AG04450 (cell line): ENCODE measurements at regions not wholly inside any gene's neighbourhood (a gene's known extent, or its start where the extent isn't known, plus 50 kb on each side); places are given as distances from the start of the nearest gene placed in this dataset.

Experiments
- CTCF ChIA-PET: fragments of 300-600, 350-600 bp; formaldehyde crosslinking; extraction: SDS; loops from one replicate; lab custom pipeline; 2022; ENCODE audit warnings: antibody characterized with exemption, inconsistent platforms; lab: Charles Lee
- POLR2A ChIA-PET: fragments of 350-600 bp; formaldehyde crosslinking; extraction: SDS; loops from one replicate; lab custom pipeline; 2021; ENCODE audit warnings: antibody characterized with exemption, inconsistent platforms; lab: Yijun Ruan, JAX
- DNase-seq: peaks from one replicate; pipeline ENCODE4 v3.0.0-alpha.2; 2011; ENCODE audit warnings: low read depth, low spot score
- H3K27ac ChIP-seq: one replicate; pipeline ENCODE4 v1.5.1; 2012; ENCODE audit warnings: low read depth, low read length, control low read depth
- H3K27me3 ChIP-seq: one replicate; pipeline ENCODE4 v1.6.0; 2012; ENCODE audit warnings: low read length; ENCODE audit not compliant: control insufficient read depth, insufficient read depth
- H3K4me3 ChIP-seq: 2 replicates; pipeline ENCODE4 v1.5.1; 2011; ENCODE audit warnings: mild to moderate bottlenecking, low read depth, low read length, control low read depth
- H3K9me3 ChIP-seq: 2 replicates; pipeline ENCODE4 v1.5.1; 2012; ENCODE audit warnings: low read length; ENCODE audit not compliant: control insufficient read depth, insufficient read depth
- TF ChIP-seq, protein P1 (sequence below): IDR thresholded peaks from 2 replicates; pipeline ENCODE4 v1.5.1; 2011; ENCODE audit warnings: low read depth, low read length, control low read depth, inconsistent platforms

DNA sequence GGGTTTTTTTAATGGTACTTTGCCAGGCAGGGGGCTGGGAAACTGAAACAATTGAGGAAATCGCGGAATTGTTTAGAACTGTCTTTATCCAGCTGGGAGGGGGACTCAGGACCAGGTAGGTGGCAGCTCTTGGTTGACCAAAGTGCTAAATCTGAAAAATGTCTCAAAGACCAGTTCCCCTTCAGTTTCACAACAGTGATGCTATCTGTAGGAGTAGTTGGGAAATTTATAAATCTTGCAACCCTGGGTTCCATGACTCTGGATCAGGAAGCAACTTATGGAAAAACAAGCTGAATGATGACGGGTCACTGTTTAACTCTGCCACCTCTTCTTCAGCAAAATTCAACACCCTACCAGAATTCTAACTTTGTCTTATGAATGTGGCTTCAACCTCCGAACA lies 99.7 kb downstream of the FAM50B start:
- Histone ChIP-seq H3K27ac (no peak overlapping the region), H3K9me3 (no peaks in the 10 kb centered on the region), H3K27me3 (no peaks in the 10 kb centered on the region), H3K4me3 (no peak overlapping the region)
- no peak for DNase-seq
- TF ChIP-seq, protein P1, sequence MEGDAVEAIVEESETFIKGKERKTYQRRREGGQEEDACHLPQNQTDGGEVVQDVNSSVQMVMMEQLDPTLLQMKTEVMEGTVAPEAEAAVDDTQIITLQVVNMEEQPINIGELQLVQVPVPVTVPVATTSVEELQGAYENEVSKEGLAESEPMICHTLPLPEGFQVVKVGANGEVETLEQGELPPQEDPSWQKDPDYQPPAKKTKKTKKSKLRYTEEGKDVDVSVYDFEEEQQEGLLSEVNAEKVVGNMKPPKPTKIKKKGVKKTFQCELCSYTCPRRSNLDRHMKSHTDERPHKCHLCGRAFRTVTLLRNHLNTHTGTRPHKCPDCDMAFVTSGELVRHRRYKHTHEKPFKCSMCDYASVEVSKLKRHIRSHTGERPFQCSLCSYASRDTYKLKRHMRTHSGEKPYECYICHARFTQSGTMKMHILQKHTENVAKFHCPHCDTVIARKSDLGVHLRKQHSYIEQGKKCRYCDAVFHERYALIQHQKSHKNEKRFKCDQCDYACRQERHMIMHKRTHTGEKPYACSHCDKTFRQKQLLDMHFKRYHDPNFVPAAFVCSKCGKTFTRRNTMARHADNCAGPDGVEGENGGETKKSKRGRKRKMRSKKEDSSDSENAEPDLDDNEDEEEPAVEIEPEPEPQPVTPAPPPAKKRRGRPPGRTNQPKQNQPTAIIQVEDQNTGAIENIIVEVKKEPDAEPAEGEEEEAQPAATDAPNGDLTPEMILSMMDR: no peak
- POLR2A ChIA-PET: no interaction called here
- CTCF ChIA-PET: interaction anchor here (1.2 to 2.4 kb wide), 4 partner anchors 10 to 100 kb away, joined by 3 to 17 read pairs (median 4); partner anchors contain the start of gene FAM50B

DNA sequence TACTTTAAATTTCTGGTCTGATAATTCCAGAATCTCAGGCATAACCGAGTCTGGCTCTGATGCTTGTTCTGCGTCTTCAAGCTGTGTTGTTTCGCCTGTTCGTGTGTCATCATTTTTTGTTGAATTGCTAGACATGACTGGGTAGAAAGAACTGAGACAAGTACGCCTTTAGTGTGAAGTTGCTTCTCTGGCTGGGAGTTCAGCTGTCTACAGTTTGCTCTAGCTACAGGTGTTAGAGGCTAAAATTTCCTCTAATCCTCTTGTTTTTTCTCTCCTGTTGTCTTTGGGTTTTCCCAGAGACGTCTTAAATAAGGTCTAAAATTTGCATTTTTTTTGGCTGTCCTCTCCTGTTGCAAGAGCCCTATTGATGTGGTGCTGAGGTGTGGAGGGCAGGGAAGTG lies 100.3 kb downstream of the FAM50B start:
- Histone ChIP-seq H3K4me3 (no peak overlapping the region), H3K27me3 (no peaks in the 10 kb centered on the region), H3K27ac (no peak overlapping the region), H3K9me3 (no peaks in the 10 kb centered on the region)
- CTCF ChIA-PET: interaction anchor here (1.2 to 2.4 kb wide), 4 partner anchors 9 to 100 kb away, joined by 3 to 17 read pairs (median 4); partner anchors contain the start of gene FAM50B
- POLR2A ChIA-PET: no interaction called here
- DNase-seq: no peak
- TF ChIP-seq, protein P1: no peak

DNA sequence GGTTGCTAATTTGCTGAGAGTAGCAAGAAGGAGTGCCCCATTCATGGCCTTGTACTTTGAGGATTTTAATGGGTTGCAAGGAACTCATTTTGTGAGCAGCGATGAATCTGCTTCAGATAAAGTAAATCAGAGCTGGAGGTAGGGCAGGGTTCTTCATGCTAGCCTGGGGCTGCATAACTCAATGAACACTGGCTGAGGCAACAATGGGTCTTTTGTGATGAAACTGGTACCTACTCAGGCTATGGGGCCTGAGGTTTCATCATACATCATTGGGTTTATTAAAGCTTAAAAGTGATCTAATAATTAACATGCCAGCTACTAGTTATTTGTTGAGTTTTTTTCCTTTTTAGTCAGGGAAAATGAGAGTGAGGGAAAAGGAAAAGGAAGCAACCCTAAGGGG lies 106.9 kb downstream of the FAM50B start:
- H3K27me3 ChIP-seq: no peaks in the 10 kb centered on the region
- H3K27ac ChIP-seq: no peak overlapping the region
- DNase-seq: no peak
- TF ChIP-seq, protein P1: no peak
- ChIA-PET CTCF (interaction anchor here (1.0 to 1.1 kb wide), 2 partner anchors 22 to 213 kb away, joined by 4 to 6 read pairs; no protein-coding TSS in a partner anchor), POLR2A (no interaction called here)
- H3K9me3 ChIP-seq: no peaks in the 10 kb centered on the region
- no peak overlapping the region for H3K4me3 ChIP-seq

DNA sequence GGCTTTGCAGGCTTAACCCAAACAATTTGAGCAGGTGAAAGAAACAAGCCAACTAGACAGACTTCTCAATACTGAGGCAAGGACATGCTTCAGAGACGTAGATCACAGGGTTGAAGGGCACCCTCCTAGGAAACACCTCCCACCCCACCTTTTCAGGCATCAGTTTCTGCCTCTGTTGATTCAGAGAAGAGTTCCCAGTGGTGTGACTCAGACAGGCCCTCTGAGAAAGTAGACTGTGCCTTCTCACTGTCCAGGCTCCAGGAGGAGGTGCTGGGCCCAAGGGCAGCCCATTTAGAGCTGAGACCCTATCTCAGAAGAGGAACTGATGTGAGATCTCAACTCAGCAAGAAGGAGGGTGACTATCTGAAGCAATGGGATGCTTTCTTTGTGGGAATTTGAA lies 108.1 kb downstream of the FAM50B start:
- CTCF ChIA-PET: no interaction called here
- Histone ChIP-seq H3K9me3 (no peaks in the 10 kb centered on the region), H3K27me3 (no peaks in the 10 kb centered on the region), H3K27ac (no peak overlapping the region), H3K4me3 (no peak overlapping the region)
- TF ChIP-seq, protein P1: no peak
- DNase-seq: no peak
- POLR2A ChIA-PET: no interaction called here

DNA sequence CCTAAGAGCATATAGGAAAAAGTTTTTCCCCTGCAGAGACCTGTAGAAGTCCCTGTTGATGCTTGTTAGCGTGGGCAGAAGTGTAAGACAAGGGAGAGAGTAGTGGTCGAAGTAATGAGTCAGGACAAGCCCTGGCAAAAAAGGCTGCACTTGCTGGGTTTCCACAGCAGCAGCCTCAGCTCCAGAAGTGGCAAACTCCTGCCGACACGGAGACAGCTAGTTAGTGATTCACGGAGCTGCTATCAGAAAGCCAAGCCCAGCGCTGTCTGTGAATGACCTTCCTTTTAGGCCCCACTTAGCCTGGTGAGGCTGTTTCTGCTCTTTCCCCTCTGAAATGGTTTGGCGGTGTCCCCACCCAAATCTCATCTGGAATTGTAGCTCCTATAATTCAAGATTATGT lies 109.1 kb downstream of the FAM50B start:
- H3K4me3 ChIP-seq: no peak overlapping the region
- TF ChIP-seq, protein P1: no peak
- POLR2A ChIA-PET: no interaction called here
- CTCF ChIA-PET: interaction anchor here (0.5 to 5.4 kb wide), 4 partner anchors 9 to 888 kb away, joined by 3 to 23 read pairs (median 3); partner anchors contain the start of gene FAM50B
- no peak for DNase-seq
- no peaks in the 10 kb centered on the region for H3K27me3 ChIP-seq
- H3K27ac ChIP-seq: no peak overlapping the region
- no peaks in the 10 kb centered on the region for H3K9me3 ChIP-seq
